Spinal cord (tissue), 9 donors: ENCODE measurements at regions not wholly inside any gene's neighbourhood (a gene's known extent, or its start where the extent isn't known, plus 50 kb on each side); places are given as distances from the start of the nearest gene placed in this dataset.

Experiments used
- DNase-seq, 6 donors: peaks; one replicate each; pipeline versions ENCODE4 v3.0.0 to v3.0.0-alpha.2; 2013 to 2015; ENCODE audit warnings: low spot score in 6 of 6, low read depth in 4 of 6
- H3K27ac ChIP-seq: one replicate; pipeline ENCODE4 v1.5.1; 2013; ENCODE audit warnings: low read depth, low read length, control low read depth
- H3K27me3 ChIP-seq: one replicate; pipeline ENCODE4 v1.6.1; 2013; ENCODE audit warnings: low read length; ENCODE audit not compliant: control insufficient read depth, insufficient read depth
- H3K36me3 ChIP-seq: one replicate; pipeline ENCODE4 v1.6.1; 2013; ENCODE audit warnings: low read length; ENCODE audit not compliant: control insufficient read depth, insufficient read depth
- H3K4me1 ChIP-seq: one replicate; pipeline ENCODE4 v1.6.1; 2013; ENCODE audit warnings: low read length; ENCODE audit not compliant: control insufficient read depth, insufficient read depth
- H3K4me3 ChIP-seq: one replicate; pipeline ENCODE4 v1.5.1; 2013; ENCODE audit warnings: low read depth, low read length, control low read depth
- H3K9me3 ChIP-seq: one replicate; pipeline ENCODE4 v1.6.1; 2013; ENCODE audit warnings: low read length; ENCODE audit not compliant: control insufficient read depth, insufficient read depth
- WGBS: methylation state at CpG from one replicate; pipeline ENCODE4 v1.1.5; 2013; ENCODE audit warnings: missing lambda C conversion rate; ENCODE audit not compliant: insufficient coverage; 5-methylcytosine and 5-hydroxymethylcytosine counted together
- donor health status: healthy.

DNA sequence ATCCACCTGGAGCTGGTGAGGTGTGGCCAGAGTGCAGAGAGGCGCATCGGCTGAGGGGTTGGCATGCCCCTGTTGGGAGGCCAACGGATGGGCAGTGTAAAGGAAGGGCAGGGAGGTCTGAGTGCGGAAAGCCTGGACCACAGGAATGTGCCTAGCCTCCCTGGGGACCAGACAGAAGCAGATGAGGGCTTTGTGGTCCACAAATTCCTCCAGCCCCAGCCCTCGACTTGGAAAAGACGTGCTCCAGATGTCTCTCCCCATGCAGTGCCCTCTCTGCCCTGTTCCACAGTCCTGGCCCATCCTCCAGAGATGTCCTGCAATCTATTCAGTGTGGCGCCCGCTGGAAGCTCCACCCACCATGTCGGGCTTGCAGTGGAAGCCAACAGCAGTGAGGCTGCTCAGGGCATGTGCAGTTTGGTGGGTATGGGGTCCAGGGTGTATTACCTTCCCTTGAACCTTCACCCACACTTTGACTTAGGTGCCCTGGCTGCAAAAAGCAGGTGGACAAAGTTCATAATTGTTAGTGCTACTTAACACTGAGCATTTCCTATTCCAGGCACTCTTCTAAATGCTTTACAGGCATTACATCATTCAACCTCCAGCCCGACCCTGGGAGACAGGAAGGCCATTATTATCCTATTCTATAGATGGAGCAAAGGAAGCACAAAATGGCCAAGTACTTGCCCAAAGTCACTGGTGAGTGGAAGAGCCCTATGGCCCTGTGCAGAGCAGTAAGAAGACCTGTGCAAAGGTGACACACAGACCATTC, 120.2 kb upstream of the SLC25A48 start:
- no peak for DNase-seq
- no peaks in the 10 kb centered on the region for H3K36me3 ChIP-seq
- no peaks in the 10 kb centered on the region for H3K9me3 ChIP-seq
- H3K4me1 ChIP-seq: no peaks in the 10 kb centered on the region
- H3K27ac ChIP-seq: no peak overlapping the region
- H3K27me3 ChIP-seq: no peaks in the 10 kb centered on the region
- H3K4me3 ChIP-seq: no peak overlapping the region
- WGBS: 70% methylated on average over 7 of the region's 10 CpGs

DNA sequence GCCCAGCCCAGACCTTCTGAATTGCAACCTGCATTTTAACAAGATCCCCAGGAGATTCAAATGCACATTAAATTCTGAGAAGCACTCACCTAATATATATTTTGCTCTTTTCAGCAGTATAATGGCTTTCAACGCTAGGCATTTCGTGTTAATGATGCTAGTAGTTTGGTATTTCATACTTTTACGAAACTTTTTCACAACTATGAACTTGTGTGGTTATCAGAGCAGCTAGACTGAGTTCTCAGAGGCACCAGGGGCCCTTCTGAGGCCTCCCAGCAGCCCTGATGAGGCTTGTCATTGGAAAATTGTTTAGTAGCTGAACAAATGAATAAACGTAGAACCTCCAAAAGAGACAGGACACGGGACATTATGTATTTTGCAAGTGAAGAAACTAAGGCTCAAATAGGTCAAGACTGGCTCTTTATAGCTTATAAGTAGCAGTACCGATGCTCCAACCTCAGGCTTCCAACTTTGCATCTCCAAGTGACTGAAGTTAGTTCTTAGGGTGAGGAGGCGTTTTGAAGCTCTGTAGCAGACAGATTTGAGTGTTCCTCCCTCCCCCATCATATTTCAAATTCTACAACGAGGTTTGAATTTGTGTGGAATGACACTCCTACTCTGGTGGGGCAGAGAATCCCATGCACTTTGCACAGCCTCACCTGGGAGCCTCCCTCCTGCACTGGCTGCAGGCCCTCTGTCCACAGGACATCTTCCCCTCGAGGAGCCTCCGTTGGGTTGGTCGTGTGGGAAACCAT, 121.1 kb upstream of the SLC25A48 start:
- 93% methylated on average over 6 of the region's 11 CpGs for WGBS
- H3K27ac ChIP-seq: no peak overlapping the region
- no peak overlapping the region for H3K4me3 ChIP-seq

DNA sequence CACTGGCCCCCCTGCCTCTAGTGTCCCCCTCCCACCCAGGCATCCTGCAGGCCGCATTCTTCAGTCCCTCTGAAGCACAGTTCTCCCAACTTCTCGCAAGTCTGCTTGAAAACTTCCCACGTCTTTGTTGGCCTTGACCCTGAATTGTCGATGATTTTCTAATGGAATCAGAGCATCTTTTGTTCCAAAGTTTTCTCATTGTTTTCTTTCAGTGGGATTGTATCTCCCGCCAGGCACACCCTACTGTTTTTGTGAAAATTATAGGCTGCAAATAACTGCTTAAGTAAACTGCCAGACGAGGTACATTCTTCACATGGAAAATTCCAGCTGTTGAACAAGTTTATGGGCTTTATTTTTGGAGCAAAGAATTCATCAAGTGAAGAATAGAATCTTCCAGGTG, 122.6 kb upstream of the SLC25A48 start:
- Histone ChIP-seq H3K27ac (no peak overlapping the region), H3K4me3 (no peak overlapping the region), H3K27me3 (no peaks in the 10 kb centered on the region), H3K9me3 (no peaks in the 10 kb centered on the region), H3K36me3 (no peaks in the 10 kb centered on the region), H3K4me1 (no peaks in the 10 kb centered on the region)
- WGBS: 72% methylated on average over 4 of the region's 6 CpGs
- peak in 1 of 6 donors; percentile 16 for DNase-seq

More for the DNA sequence above, 121.1 kb upstream of the SLC25A48 start:
- DNase-seq: no peak
- Histone ChIP-seq H3K27me3 (no peaks in the 10 kb centered on the region), H3K4me1 (no peaks in the 10 kb centered on the region), H3K36me3 (no peaks in the 10 kb centered on the region), H3K9me3 (no peaks in the 10 kb centered on the region)

DNA sequence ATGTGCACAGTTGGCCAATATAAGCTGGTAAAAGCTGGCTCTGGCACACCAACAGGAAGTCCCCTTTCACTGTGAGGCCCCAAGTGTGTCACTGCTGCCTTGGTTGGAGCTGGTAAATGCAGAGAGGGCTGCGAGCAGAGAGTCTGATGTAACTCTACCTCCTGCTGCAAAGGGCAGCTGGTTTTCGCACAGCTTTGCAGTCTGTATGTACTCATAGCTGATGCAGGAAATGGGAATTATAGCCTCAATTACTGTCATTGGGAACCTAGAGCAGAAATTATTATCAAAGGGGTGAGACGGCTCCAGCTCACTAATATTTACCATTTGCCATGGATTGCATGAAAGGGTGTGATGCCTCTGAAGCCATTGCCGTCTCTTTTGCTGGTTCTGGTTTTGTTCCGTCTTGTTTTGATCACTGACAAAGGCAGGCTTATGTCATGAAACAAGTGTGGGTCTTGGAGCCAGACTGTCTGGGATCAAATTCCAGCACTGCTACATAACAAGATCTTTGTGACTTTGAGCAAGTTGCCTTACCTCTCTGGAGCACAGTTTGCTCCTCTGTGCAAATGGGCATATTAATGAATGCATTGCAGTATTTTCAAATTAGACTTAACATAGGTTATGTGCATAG, 124.3 kb upstream of the SLC25A48 start:
- Histone ChIP-seq H3K4me1 (no peaks in the 10 kb centered on the region), H3K9me3 (no peaks in the 10 kb centered on the region), H3K4me3 (no peak overlapping the region), H3K27ac (no peak overlapping the region), H3K36me3 (no peaks in the 10 kb centered on the region), H3K27me3 (no peaks in the 10 kb centered on the region)
- peak in 2 of 6 donors; percentile 15 to 69 for DNase-seq
- WGBS: 10% methylated on average over 2 of the region's 5 CpGs

DNA sequence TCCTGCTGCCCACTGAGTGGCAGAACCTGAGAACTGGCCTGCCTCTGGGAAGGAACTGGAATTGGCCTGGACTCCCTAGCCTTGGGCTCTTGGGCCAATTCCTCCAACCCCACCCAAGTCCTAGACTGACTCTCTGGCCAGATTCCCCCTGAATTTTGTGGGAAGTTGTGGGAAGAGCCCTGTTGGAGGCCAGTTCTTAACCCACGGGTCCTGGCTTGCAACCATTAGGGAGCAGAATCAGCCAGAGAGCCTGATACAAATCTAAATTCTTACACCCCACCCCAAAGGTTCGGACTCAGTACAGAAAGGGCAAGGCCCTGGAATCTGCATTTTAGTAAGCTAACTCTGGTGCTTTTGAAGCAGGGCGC, 125.3 kb upstream of the SLC25A48 start:
- DNase-seq: no peak

DNA sequence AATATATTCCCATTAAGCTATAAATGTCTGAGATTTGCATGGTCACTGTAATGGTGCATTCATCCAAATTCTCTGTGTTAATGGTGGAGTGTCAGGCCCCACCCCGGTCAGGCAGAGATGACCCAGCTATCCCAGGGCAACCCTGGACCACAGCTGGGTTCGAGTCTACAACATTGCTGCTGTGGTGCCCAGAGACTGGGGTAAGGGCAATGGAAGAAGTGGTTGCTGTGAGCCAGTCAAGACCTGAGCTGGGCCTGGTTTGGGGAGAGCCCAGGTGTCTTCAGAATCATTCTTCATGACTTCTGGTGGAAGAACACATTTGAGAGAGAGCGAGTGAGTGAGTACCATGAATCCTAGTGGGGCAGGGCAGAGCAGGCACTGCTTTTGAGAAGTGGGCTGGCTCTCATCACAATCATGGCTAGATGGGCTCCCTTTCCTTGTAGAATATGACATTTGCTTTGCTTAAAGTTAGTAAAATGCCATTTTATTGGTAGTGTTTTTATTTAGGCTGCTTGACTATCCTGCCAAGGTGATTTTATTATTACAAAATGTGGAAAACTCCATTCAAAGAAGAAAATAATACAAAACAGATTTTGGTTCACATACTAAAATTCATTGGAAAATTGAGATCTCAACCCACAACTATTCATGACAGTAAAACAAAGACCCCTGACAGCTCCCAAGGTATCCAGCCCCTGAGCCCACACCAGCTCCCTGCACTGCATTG, 125.8 kb upstream of the SLC25A48 start:
- no peaks in the 10 kb centered on the region for H3K36me3 ChIP-seq
- H3K4me1 ChIP-seq: no peaks in the 10 kb centered on the region
- no peak overlapping the region for H3K27ac ChIP-seq
- no peaks in the 10 kb centered on the region for H3K27me3 ChIP-seq
- 98% methylated on average over 3 of the region's 3 CpGs for WGBS
- no peak overlapping the region for H3K4me3 ChIP-seq
- no peak for DNase-seq
- H3K9me3 ChIP-seq: no peaks in the 10 kb centered on the region

More for the DNA sequence above, 125.3 kb upstream of the SLC25A48 start:
- no CpG with 5 or more reads among the region's 3 CpGs for WGBS
- Histone ChIP-seq H3K4me1 (no peaks in the 10 kb centered on the region), H3K27ac (no peak overlapping the region), H3K36me3 (no peaks in the 10 kb centered on the region), H3K4me3 (no peak overlapping the region), H3K27me3 (no peaks in the 10 kb centered on the region), H3K9me3 (no peaks in the 10 kb centered on the region)

DNA sequence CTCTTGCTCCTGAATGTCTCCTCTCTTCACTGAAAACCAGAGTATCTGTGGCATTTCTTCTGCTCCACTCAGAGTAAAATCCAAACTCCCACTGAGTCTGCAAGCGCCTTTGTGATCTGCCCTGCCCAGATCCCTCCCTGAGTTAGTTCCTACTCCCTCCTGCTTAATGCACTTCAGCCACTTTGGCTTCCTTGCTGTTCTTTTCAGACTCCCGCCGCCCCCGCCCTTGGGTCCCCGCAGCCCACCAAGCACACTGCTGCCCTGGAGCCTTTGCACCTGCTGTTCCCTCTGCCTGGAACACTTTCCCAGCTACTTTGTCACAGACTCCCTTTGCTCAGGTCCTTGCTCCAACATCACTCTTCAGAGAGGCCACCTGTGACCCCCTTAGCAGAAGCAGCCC, 127.2 kb upstream of the SLC25A48 start:
- H3K4me3 ChIP-seq: no peak overlapping the region
- H3K27ac ChIP-seq: no peak overlapping the region
- DNase-seq: no peak
- H3K36me3 ChIP-seq: no peaks in the 10 kb centered on the region
- no peaks in the 10 kb centered on the region for H3K9me3 ChIP-seq
- no peaks in the 10 kb centered on the region for H3K4me1 ChIP-seq
- 76% methylated on average over 5 of the region's 5 CpGs for WGBS
- no peaks in the 10 kb centered on the region for H3K27me3 ChIP-seq

DNA sequence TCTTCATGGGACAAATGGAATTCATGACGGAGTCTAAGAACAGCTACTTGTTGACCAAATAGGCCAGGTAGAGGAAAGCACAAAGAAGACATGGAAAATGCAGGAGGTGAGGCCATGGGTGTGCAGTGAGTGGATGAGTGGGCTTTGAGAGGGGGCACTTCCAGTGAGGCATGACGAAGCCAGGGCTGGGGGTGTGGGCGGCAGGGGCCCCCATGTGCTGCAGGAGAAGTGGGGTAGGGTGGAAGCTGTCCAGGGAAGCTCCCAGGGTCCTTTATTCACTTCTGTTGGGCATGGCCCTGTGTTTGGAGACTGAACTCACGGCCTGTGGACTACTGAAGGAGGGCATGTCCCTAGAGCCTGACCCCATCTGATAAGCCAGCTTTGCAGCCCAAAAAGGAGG, 127.6 kb upstream of the SLC25A48 start:
- DNase-seq: no peak
- no peaks in the 10 kb centered on the region for H3K9me3 ChIP-seq
- no peaks in the 10 kb centered on the region for H3K27me3 ChIP-seq
- 85% methylated on average over 3 of the region's 4 CpGs for WGBS
- no peak overlapping the region for H3K4me3 ChIP-seq
- no peaks in the 10 kb centered on the region for H3K4me1 ChIP-seq
- no peaks in the 10 kb centered on the region for H3K36me3 ChIP-seq
- H3K27ac ChIP-seq: no peak overlapping the region

DNA sequence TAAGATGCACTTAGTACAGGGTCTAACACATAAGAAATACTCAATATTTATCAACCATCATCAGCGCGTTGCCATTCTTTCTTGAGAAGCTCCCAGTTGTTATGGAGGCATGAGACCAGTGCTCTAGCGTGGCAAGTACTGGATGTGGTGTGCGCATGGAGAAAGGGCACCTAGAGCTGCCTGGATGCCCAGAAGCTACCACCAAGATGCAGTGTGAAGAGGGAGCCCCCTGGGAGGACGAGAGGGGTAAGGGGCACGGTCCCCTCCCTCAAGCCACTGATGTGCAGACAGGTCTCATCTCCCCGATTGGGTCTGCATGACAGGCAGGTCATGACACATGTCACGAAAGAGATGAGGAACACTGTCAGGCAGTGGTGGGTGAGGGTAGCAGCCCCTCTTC, 127.7 kb upstream of the CXCL14 start:
- H3K4me1 ChIP-seq: no peaks in the 10 kb centered on the region
- no peaks in the 10 kb centered on the region for H3K36me3 ChIP-seq
- WGBS: 90% methylated on average over 8 of the region's 8 CpGs
- no peaks in the 10 kb centered on the region for H3K9me3 ChIP-seq
- H3K27me3 ChIP-seq: no peaks in the 10 kb centered on the region
- no peak overlapping the region for H3K27ac ChIP-seq
- H3K4me3 ChIP-seq: no peak overlapping the region
- no peak for DNase-seq
